Brain pericyte (primary cell): ENCODE measurements at regions not wholly inside any gene's neighbourhood (a gene's known extent, or its start where the extent isn't known, plus 50 kb on each side); places are given as distances from the start of the nearest gene placed in this dataset.
A peak's percentile ranks its signal among the peaks of the same experiment; 100 is the strongest.
"Not testable (repeated sequence)": the region's sequence is repeated elsewhere in the genome, so short reads cannot be mapped to it uniquely, and the experiment has no call there.

Experiments
- DNase-seq: peaks from one replicate; pipeline ENCODE4 v3.0.0-alpha.2; 2012; ENCODE audit warnings: low read depth, low spot score

- peak; percentile 89 for DNase-seq
These were observed 1099.4 kb downstream of the TSPY10 start for GRCh38 chrY:10627116-10627515.

- not testable (repeated sequence) for DNase-seq
These were observed 1121.1 kb downstream of the TSPY10 start for GRCh38 chrY:10648813-10649212.

- not testable (repeated sequence) for DNase-seq
These were observed 1129.4 kb downstream of the TSPY10 start for GRCh38 chrY:10657120-10657519.

GRCh38 chrY:10666785-10667184 lies 1139.1 kb downstream of the TSPY10 start:
- DNase-seq: no peak

- DNase-seq: no peak
These were observed 1158.7 kb downstream of the TSPY10 start for GRCh38 chrY:10686414-10686813.
